Natural killer cell (primary cell): ENCODE measurements at regions not wholly inside any gene's neighbourhood (a gene's known extent, or its start where the extent isn't known, plus 50 kb on each side); places are given as distances from the start of the nearest gene placed in this dataset.

Experiments used
- ATAC-seq, 3 donors: fragments of 150-1000 bp in 2 of 3; fragments of 200-7000 bp in 1 of 3; cut with Tn5 transposase; 1 replicate in 1 of 3; 2 replicates in 2 of 3; pipeline ENCODE4 v1.10.0; 2021; ENCODE audit warnings: mild to moderate bottlenecking in 2 of 3, moderate library complexity in 2 of 3
- DNase-seq, 2 donors: peaks; one replicate each; pipeline versions ENCODE4 v3.0.0 to v3.0.0-alpha.2; 2013 to 2021; ENCODE audit warnings: mixed read lengths in 1 of 2
- H3K27ac ChIP-seq: one replicate; pipeline ENCODE4 v1.5.1; 2013; ENCODE audit warnings: mild to moderate bottlenecking, low read length
- H3K27me3 ChIP-seq: one replicate; pipeline ENCODE4 v1.6.1; 2013; ENCODE audit warnings: low read length; ENCODE audit not compliant: control insufficient read depth, insufficient read depth
- H3K36me3 ChIP-seq: one replicate; pipeline ENCODE4 v1.6.1; 2013; ENCODE audit warnings: low read length; ENCODE audit not compliant: control insufficient read depth, insufficient read depth
- H3K4me1 ChIP-seq: one replicate; pipeline ENCODE4 v1.6.1; 2013; ENCODE audit warnings: low read length; ENCODE audit not compliant: control insufficient read depth, insufficient read depth
- H3K4me3 ChIP-seq: one replicate; pipeline ENCODE4 v1.5.1; 2013; ENCODE audit warnings: low read length
- H3K9me3 ChIP-seq: one replicate; pipeline ENCODE4 v1.6.1; 2013; ENCODE audit warnings: low read length; ENCODE audit not compliant: control insufficient read depth, insufficient read depth
- H3K27ac Mint-ChIP-seq, 2 donors: one replicate each; pipeline ENCODE4 v1.8.0; 2022; ENCODE audit warnings: mild to moderate bottlenecking in 2 of 2, mixed read lengths in 2 of 2, moderate library complexity in 1 of 2
- H3K27me3 Mint-ChIP-seq, 2 donors: one replicate each; pipeline ENCODE4 v1.8.0; 2022; ENCODE audit warnings: low read depth in 2 of 2, mixed read lengths in 2 of 2
- H3K36me3 Mint-ChIP-seq: one replicate; pipeline ENCODE4 v1.8.0; 2022; ENCODE audit warnings: mixed read lengths
- H3K4me1 Mint-ChIP-seq, 2 donors: one replicate each; pipeline ENCODE4 v1.8.0; 2022; ENCODE audit warnings: mixed read lengths in 2 of 2
- H3K4me3 Mint-ChIP-seq: one replicate; pipeline ENCODE4 v1.8.0; 2022; ENCODE audit warnings: mild to moderate bottlenecking, moderate library complexity, mixed read lengths
- H3K9me3 Mint-ChIP-seq, 2 donors: one replicate each; pipeline ENCODE4 v1.8.0; 2022; ENCODE audit warnings: mixed read lengths in 2 of 2
- CTCF ChIP-seq: fragments of 200-600 bp; IDR thresholded peaks from one replicate; pipeline ENCODE4 v1.8.0; 2022; ENCODE audit warnings: antibody characterized with exemption
- WGBS: methylation state at CpG from one replicate; pipeline ENCODE4 v1.1.7; 2013; ENCODE audit warnings: missing lambda C conversion rate; ENCODE audit not compliant: insufficient coverage; 5-methylcytosine and 5-hydroxymethylcytosine counted together
- intact Hi-C: fragments of 100-400 bp; cut with micrococcal nuclease; formaldehyde crosslinking; loops from one replicate; pipeline ENCODE4 v1.14.2; 2022

DNA sequence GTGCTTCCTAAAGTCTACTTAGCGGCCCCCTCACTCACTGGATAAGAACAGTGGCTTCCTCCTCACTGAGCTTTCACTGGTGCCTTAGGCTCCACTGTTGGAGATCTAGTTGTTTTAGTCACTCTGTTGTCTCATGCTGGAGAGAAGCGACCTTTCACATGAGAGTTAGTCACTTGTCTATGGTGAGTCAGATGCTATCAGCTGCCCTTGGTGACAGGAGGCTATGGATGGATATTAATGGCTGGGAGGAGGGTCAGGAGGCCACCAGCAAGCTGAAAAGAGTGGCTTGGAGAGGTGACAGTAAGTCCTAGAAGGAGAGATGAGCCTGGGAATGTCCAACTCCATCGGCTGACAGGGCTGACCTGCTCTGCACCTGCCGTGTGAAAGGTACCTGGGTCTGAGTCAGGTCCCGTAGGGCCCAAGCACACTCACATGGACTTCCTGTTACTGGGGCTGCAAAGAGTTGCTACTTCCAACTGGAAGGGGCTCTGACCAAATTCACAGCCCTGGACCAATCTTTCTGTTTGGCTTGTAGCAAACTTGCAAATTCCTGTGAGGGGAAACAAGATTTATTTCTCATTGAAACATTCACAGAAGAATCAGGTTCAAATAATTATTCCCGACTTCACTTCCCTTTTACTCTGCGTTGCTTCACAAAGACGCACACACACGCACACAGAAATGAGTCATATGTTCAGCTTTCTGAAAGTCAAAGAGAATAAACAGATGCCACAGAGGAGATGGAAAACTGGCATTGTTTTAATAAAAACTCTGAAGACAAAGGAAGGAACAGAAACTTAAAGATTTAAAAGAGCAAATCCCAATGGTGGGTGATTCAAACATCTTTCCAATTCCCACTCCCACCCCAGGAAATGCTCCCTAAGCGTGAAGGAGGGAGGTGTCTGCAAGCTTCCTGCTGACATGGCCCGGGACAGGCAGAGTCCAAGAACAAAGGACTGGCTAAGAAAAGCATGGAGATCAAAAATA is 203.5 kb upstream of the TWIST2 start:
- TF ChIP-seq CTCF = no peak
- Histone ChIP-seq H3K36me3 (no peaks in the 10 kb centered on the region), H3K27me3 (no peaks in the 10 kb centered on the region), H3K4me3 (no peak overlapping the region), H3K9me3 (no peaks in the 10 kb centered on the region), H3K4me1 (no peaks in the 10 kb centered on the region), H3K27ac (no peak overlapping the region)
- H3K27ac Mint-ChIP-seq = no peak overlapping the region
- H3K4me1 Mint-ChIP-seq = no peaks in the 10 kb centered on the region
- no peak overlapping the region for H3K4me3 Mint-ChIP-seq
- intact Hi-C loops = no loop called here
- no peak for ATAC-seq
- peaks cover 0 to 9% of the 10 kb centered on the region in 2 donors for H3K27me3 Mint-ChIP-seq
- no peak for DNase-seq
- 67% methylated on average over 10 of the region's 11 CpGs for WGBS
- H3K9me3 Mint-ChIP-seq = no peaks in the 10 kb centered on the region
- no peaks in the 10 kb centered on the region for H3K36me3 Mint-ChIP-seq

GRCh38 chr2:238645095-238645494 is 202.8 kb upstream of the TWIST2 start:
- H3K27ac Mint-ChIP-seq = no peak overlapping the region
- no peaks in the 10 kb centered on the region for H3K27me3 ChIP-seq
- WGBS = 82% methylated on average over 6 of the region's 6 CpGs
- no peaks in the 10 kb centered on the region for H3K36me3 ChIP-seq
- no peak for ATAC-seq
- H3K27me3 Mint-ChIP-seq = peaks cover 5 to 9% of the 10 kb centered on the region in 2 donors
- H3K4me3 ChIP-seq = no peak overlapping the region
- H3K9me3 Mint-ChIP-seq = no peaks in the 10 kb centered on the region
- no peaks in the 10 kb centered on the region for H3K4me1 Mint-ChIP-seq
- H3K4me1 ChIP-seq = no peaks in the 10 kb centered on the region
- DNase-seq = no peak
- no peak overlapping the region for H3K27ac ChIP-seq
- intact Hi-C loops = no loop called here
- no peaks in the 10 kb centered on the region for H3K9me3 ChIP-seq
- no peaks in the 10 kb centered on the region for H3K36me3 Mint-ChIP-seq
- no peak overlapping the region for H3K4me3 Mint-ChIP-seq
- no peak for TF ChIP-seq CTCF

DNA sequence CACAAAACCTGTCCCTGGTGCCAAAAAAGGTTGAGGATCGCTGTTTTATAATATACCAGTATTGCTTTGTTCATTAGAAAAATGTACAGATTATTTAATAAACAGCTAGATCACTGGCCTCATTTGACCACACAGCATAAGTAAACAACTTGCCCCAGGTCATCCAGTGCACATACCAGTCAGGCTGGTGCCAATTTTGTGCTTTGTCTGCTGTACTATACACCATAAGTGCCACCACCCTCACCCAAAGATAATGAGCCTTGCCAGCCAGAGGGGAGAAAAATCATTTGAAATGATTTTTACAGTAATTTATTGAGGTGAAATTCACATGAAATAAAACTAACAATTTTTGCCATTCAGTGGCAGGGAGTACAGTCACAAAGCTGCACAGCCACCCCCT is 202.2 kb upstream of the TWIST2 start:
- Histone ChIP-seq H3K4me1 (no peaks in the 10 kb centered on the region), H3K9me3 (no peaks in the 10 kb centered on the region), H3K4me3 (no peak overlapping the region), H3K27me3 (no peaks in the 10 kb centered on the region), H3K36me3 (no peaks in the 10 kb centered on the region), H3K27ac (no peak overlapping the region)
- Mint-ChIP-seq H3K27me3 (peaks cover 4 to 5% of the 10 kb centered on the region in 2 donors), H3K36me3 (no peaks in the 10 kb centered on the region), H3K27ac (no peak overlapping the region), H3K9me3 (no peaks in the 10 kb centered on the region), H3K4me1 (no peaks in the 10 kb centered on the region), H3K4me3 (no peak overlapping the region)
- DNase-seq (no peak), ATAC-seq (no peak)
- intact Hi-C loops = no loop called here
- TF ChIP-seq CTCF = no peak
- whole genome bisulfite sequencing = no CpG with 5 or more reads among the region's 1 CpG
